ENCODE measurements at regions not wholly inside any gene's neighbourhood (a gene's known extent, or its start where the extent isn't known, plus 50 kb on each side); places are given as distances from the start of the nearest gene placed in this dataset.
"Not testable (repeated sequence)": the region's sequence is repeated elsewhere in the genome, so short reads cannot be mapped to it uniquely, and the experiment has no call there.

- no peaks in the 10 kb centered on the region for H3K27me3 ChIP-seq (ENCODE audit: insufficient read depth, low read length)
- H3K27ac ChIP-seq (ENCODE audit: low read depth, low read length) = no peak overlapping the region
- H3K36me3 ChIP-seq (ENCODE audit: insufficient read depth, low read length) = no peaks in the 10 kb centered on the region
- H3K4me3 ChIP-seq (ENCODE audit: low read depth, low read length) = no peak overlapping the region
- H2AFZ ChIP-seq (ENCODE audit: low read length, unreplicated experiment) = no peak overlapping the region
- H3K79me2 ChIP-seq (ENCODE audit: control insufficient read depth, insufficient read depth, low read length, unreplicated experiment) = no peaks in the 10 kb centered on the region
- no peaks in the 10 kb centered on the region for H3K4me1 ChIP-seq (ENCODE audit: control insufficient read depth, insufficient read depth, low read length, unreplicated experiment)
Observed at GRCh38 chr3:189014526-189014925, 157.2 kb upstream of the TPRG1 start.

- not testable (repeated sequence) for H3K36me3 ChIP-seq (ENCODE audit: insufficient read depth, low read length); H3K27ac ChIP-seq (ENCODE audit: low read depth, low read length); H3K27me3 ChIP-seq (ENCODE audit: insufficient read depth, low read length); H2AFZ ChIP-seq (ENCODE audit: low read length, unreplicated experiment); H3K79me2 ChIP-seq (ENCODE audit: control insufficient read depth, insufficient read depth, low read length, unreplicated experiment); H3K4me1 ChIP-seq (ENCODE audit: control insufficient read depth, insufficient read depth, low read length, unreplicated experiment); H3K4me3 ChIP-seq (ENCODE audit: low read depth, low read length)
Observed at GRCh38 chr3:189022576-189023466, 148.9 kb upstream of the TPRG1 start.

GRCh38 chr3:189025866-189026265, 145.9 kb upstream of the TPRG1 start:
- Histone ChIP-seq H3K27ac (ENCODE audit: low read depth, low read length) (no peak overlapping the region), H3K4me3 (ENCODE audit: low read depth, low read length) (no peak overlapping the region), H3K27me3 (ENCODE audit: insufficient read depth, low read length) (no peaks in the 10 kb centered on the region), H3K36me3 (ENCODE audit: insufficient read depth, low read length) (no peaks in the 10 kb centered on the region), H3K79me2 (ENCODE audit: control insufficient read depth, insufficient read depth, low read length, unreplicated experiment) (no peaks in the 10 kb centered on the region), H3K4me1 (ENCODE audit: control insufficient read depth, insufficient read depth, low read length, unreplicated experiment) (no peaks in the 10 kb centered on the region), H2AFZ (ENCODE audit: low read length, unreplicated experiment) (no peak overlapping the region)

GRCh38 chr3:189027626-189028155, 144.1 kb upstream of the TPRG1 start:
- Histone ChIP-seq H3K4me3 (ENCODE audit: low read depth, low read length) (no peak overlapping the region), H3K79me2 (ENCODE audit: control insufficient read depth, insufficient read depth, low read length, unreplicated experiment) (no peaks in the 10 kb centered on the region), H3K36me3 (ENCODE audit: insufficient read depth, low read length) (no peaks in the 10 kb centered on the region), H2AFZ (ENCODE audit: low read length, unreplicated experiment) (no peak overlapping the region), H3K4me1 (ENCODE audit: control insufficient read depth, insufficient read depth, low read length, unreplicated experiment) (no peaks in the 10 kb centered on the region), H3K27me3 (ENCODE audit: insufficient read depth, low read length) (no peaks in the 10 kb centered on the region), H3K27ac (ENCODE audit: low read depth, low read length) (no peak overlapping the region)

- Histone ChIP-seq H3K79me2 (ENCODE audit: control insufficient read depth, insufficient read depth, low read length, unreplicated experiment) (no peaks in the 10 kb centered on the region), H3K27me3 (ENCODE audit: insufficient read depth, low read length) (no peaks in the 10 kb centered on the region), H3K4me1 (ENCODE audit: control insufficient read depth, insufficient read depth, low read length, unreplicated experiment) (peaks cover 13% of the 10 kb centered on the region), H2AFZ (ENCODE audit: low read length, unreplicated experiment) (no peak overlapping the region), H3K36me3 (ENCODE audit: insufficient read depth, low read length) (no peaks in the 10 kb centered on the region), H3K4me3 (ENCODE audit: low read depth, low read length) (no peak overlapping the region), H3K27ac (ENCODE audit: low read depth, low read length) (no peak overlapping the region)
Observed at GRCh38 chr3:189038773-189039745, 132.7 kb upstream of the TPRG1 start.

GRCh38 chr3:189040656-189041335, 131.0 kb upstream of the TPRG1 start:
- no peak overlapping the region for H2AFZ ChIP-seq (ENCODE audit: low read length, unreplicated experiment)
- H3K4me3 ChIP-seq (ENCODE audit: low read depth, low read length) = no peak overlapping the region
- no peaks in the 10 kb centered on the region for H3K27me3 ChIP-seq (ENCODE audit: insufficient read depth, low read length)
- H3K79me2 ChIP-seq (ENCODE audit: control insufficient read depth, insufficient read depth, low read length, unreplicated experiment) = no peaks in the 10 kb centered on the region
- no peak overlapping the region for H3K27ac ChIP-seq (ENCODE audit: low read depth, low read length)
- no peaks in the 10 kb centered on the region for H3K36me3 ChIP-seq (ENCODE audit: insufficient read depth, low read length)
- peaks cover 13% of the 10 kb centered on the region for H3K4me1 ChIP-seq (ENCODE audit: control insufficient read depth, insufficient read depth, low read length, unreplicated experiment)

- no peak overlapping the region for H3K4me3 ChIP-seq (ENCODE audit: low read depth, low read length)
- no peaks in the 10 kb centered on the region for H3K79me2 ChIP-seq (ENCODE audit: control insufficient read depth, insufficient read depth, low read length, unreplicated experiment)
- H2AFZ ChIP-seq (ENCODE audit: low read length, unreplicated experiment) = no peak overlapping the region
- no peaks in the 10 kb centered on the region for H3K27me3 ChIP-seq (ENCODE audit: insufficient read depth, low read length)
- peaks cover 13% of the 10 kb centered on the region for H3K4me1 ChIP-seq (ENCODE audit: control insufficient read depth, insufficient read depth, low read length, unreplicated experiment)
- no peak overlapping the region for H3K27ac ChIP-seq (ENCODE audit: low read depth, low read length)
- H3K36me3 ChIP-seq (ENCODE audit: insufficient read depth, low read length) = no peaks in the 10 kb centered on the region
Observed at GRCh38 chr3:189041482-189042090, 130.2 kb upstream of the TPRG1 start.

- H3K27me3 ChIP-seq (ENCODE audit: insufficient read depth, low read length) = no peaks in the 10 kb centered on the region
Observed at GRCh38 chr3:189042832-189043231, 128.9 kb upstream of the TPRG1 start.

GRCh38 chr3:189049458-189050236, 122.1 kb upstream of the TPRG1 start:
- Histone ChIP-seq H3K4me3 (ENCODE audit: low read depth, low read length) (no peak overlapping the region), H2AFZ (ENCODE audit: low read length, unreplicated experiment) (no peak overlapping the region), H3K79me2 (ENCODE audit: control insufficient read depth, insufficient read depth, low read length, unreplicated experiment) (no peaks in the 10 kb centered on the region), H3K27ac (ENCODE audit: low read depth, low read length) (no peak overlapping the region), H3K36me3 (ENCODE audit: insufficient read depth, low read length) (no peaks in the 10 kb centered on the region), H3K4me1 (ENCODE audit: control insufficient read depth, insufficient read depth, low read length, unreplicated experiment) (no peaks in the 10 kb centered on the region), H3K27me3 (ENCODE audit: insufficient read depth, low read length) (0 out of 2 replicates have a peak, but pooled peaks cover 8% of the 10 kb centered on the region)

More at GRCh38 chr3:189042832-189043231, 128.9 kb upstream of the TPRG1 start:
- Histone ChIP-seq H3K79me2 (ENCODE audit: control insufficient read depth, insufficient read depth, low read length, unreplicated experiment) (no peaks in the 10 kb centered on the region), H3K4me3 (ENCODE audit: low read depth, low read length) (no peak overlapping the region), H2AFZ (ENCODE audit: low read length, unreplicated experiment) (no peak overlapping the region), H3K27ac (ENCODE audit: low read depth, low read length) (no peak overlapping the region), H3K36me3 (ENCODE audit: insufficient read depth, low read length) (no peaks in the 10 kb centered on the region), H3K4me1 (ENCODE audit: control insufficient read depth, insufficient read depth, low read length, unreplicated experiment) (peaks cover 13% of the 10 kb centered on the region)
